Caco-2 (cell line): ENCODE measurements at regions not wholly inside any gene's neighbourhood (a gene's known extent, or its start where the extent isn't known, plus 50 kb on each side); places are given as distances from the start of the nearest gene placed in this dataset.

ENCODE experiments used
- BruUV-seq: library from RNA; stranded (reverse); fragments of 400-500 nt; replicated peaks from 2 replicates; lab custom pipeline; 2021; lab: Mats Ljungman, UMichigan
- CTCF ChIA-PET: fragments of 300-600 bp; sonication (Branson Sonifier 250); formaldehyde crosslinking; loops from one replicate; lab custom pipeline; 2022; ENCODE audit warnings: antibody characterized with exemption; lab: Charles Lee
- POLR2A ChIA-PET: fragments of 300-600 bp; sonication (Branson Sonifier 250); formaldehyde crosslinking; loops from one replicate; lab custom pipeline; 2022; ENCODE audit warnings: antibody characterized with exemption; lab: Charles Lee
- DNase-seq, 2 experiments: peaks; one replicate each; pipeline versions ENCODE4 v3.0.0 to v3.0.0-alpha.2; 2020 to 2022
- H3K27me3 ChIP-seq: replicated peaks from 2 replicates; pipeline ENCODE4 v1.6.0; 2011; ENCODE audit warnings: low read length; ENCODE audit not compliant: control insufficient read depth, insufficient read depth
- H3K36me3 ChIP-seq: 2 replicates; pipeline ENCODE4 v1.5.1; 2011; ENCODE audit warnings: low read length; ENCODE audit not compliant: control insufficient read depth, insufficient read depth
- H3K4me1 ChIP-seq: fragments of 250-450 bp; sonication (Bioruptor Pico); 2 replicates; pipeline ENCODE4 v1.5.1; 2020; ENCODE audit warnings: mild to moderate bottlenecking
- H3K4me3 ChIP-seq: 2 replicates; pipeline ENCODE4 v1.5.1; 2011; ENCODE audit warnings: low read depth, mild to moderate bottlenecking, control low read depth, low read length
- H3K9me3 ChIP-seq: fragments of 250-450 bp; sonication (Bioruptor Pico); 2 replicates; pipeline ENCODE4 v1.5.1; 2020; ENCODE audit warnings: mild to moderate bottlenecking, moderate library complexity
- H3K27ac Mint-ChIP-seq: one replicate; pipeline ENCODE4 v1.8.0; 2022; ENCODE audit warnings: mixed read lengths; ENCODE audit not compliant: unreplicated experiment
- H3K27me3 Mint-ChIP-seq: one replicate; pipeline ENCODE4 v1.8.0; 2022; ENCODE audit warnings: mixed read lengths; ENCODE audit not compliant: insufficient read depth, unreplicated experiment
- H3K36me3 Mint-ChIP-seq: one replicate; pipeline ENCODE4 v1.8.0; 2022; ENCODE audit warnings: mild to moderate bottlenecking, mixed read lengths; ENCODE audit not compliant: insufficient read depth, unreplicated experiment
- H3K4me1 Mint-ChIP-seq: one replicate; pipeline ENCODE4 v1.8.0; 2022; ENCODE audit warnings: low read depth, mixed read lengths; ENCODE audit not compliant: unreplicated experiment
- H3K4me3 Mint-ChIP-seq: one replicate; pipeline ENCODE4 v1.8.0; 2022; ENCODE audit warnings: mild to moderate bottlenecking, moderate library complexity, mixed read lengths; ENCODE audit not compliant: unreplicated experiment
- H3K9me3 Mint-ChIP-seq: one replicate; pipeline ENCODE4 v1.8.0; 2022; ENCODE audit warnings: mixed read lengths; ENCODE audit not compliant: unreplicated experiment
- intact Hi-C: fragments of 100-400 bp; cut with micrococcal nuclease; formaldehyde crosslinking; loops from one replicate; pipeline ENCODE4 v1.10.0; 2022; ENCODE audit not compliant: unreplicated experiment
- TF ChIP-seq, protein P1 (sequence below), 2 experiments: fragments of 200-600 bp in 1 of 2; IDR thresholded peaks; 1 replicate in 1 of 2; 2 replicates in 1 of 2; pipeline versions ENCODE4 v1.5.1 to v1.8.0; 2011 to 2022; ENCODE audit warnings: antibody characterized with exemption in 1 of 2, control low read depth in 1 of 2, inconsistent platforms in 1 of 2, low read depth in 1 of 2, low read length in 1 of 2, mild to moderate bottlenecking in 1 of 2, moderate library complexity in 1 of 2; ENCODE audit not compliant: insufficient read depth in 1 of 2, severe bottlenecking in 1 of 2, unreplicated experiment in 1 of 2

DNA sequence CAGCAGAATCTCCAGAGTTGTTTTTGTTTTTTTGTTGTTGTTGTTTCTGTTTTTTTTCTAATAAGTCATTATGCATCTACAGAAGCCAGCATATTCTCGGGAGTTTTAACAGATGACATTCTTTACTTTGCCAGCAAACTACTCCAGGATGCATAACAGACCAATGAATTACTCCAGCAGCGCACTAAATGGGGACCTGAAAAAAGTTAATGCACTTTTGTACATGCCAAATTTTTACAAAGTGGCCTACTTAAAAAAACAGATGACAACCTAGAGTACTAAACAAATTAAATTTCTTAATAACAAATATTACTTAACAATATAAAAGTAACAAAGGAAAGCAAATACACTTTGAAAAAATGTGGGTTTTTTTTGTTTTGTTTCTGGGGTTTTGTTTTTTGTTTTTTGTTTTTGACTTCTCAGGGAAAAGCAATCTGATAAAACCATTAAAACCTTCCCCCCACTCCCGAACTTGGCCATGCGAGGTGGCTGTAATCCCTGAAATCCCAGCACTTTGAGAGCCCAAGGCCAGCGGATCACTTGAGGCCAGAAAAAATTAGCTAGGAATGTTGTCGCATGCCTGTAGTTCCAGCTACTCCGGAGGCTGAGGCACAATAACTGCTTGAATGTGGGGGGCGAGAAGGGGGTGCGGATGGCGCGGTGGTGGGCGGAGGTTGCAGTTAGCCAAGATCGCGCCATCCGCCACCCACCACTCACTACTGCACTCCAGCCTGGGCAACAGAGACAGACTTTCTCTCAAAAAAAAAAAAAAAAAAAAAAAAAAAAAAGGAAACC lies 352.4 kb downstream of the CETN3 start:
- Mint-ChIP-seq H3K4me1 (peaks cover 13% of the 10 kb centered on the region), H3K9me3 (peaks cover 9% of the 10 kb centered on the region)
- BruUV-seq = no TSS peak

DNA sequence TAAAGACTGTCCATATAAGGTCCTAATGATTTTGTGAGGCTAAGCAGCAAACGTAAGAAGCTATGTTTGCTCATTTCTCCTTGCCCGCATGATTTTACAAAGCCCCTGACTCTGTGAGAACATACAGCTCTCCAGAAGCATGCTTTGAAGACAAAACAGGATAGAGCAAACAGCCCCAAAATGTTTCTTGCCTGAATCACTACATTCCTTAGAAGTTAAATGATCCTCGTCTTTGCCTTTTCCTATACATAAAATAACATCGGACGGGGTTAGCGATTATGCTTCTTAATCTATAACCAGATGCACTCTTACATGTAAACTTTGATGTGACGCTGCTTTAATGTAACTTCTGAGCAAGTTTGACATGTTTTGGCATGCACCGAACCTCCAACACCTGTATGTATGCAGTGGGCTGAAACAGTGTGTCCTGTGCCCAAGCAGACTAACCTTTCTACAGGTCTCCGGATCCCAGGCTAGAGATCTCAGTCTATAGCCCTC lies 353.7 kb downstream of the CETN3 start:
- DNase-seq = peak; percentile 60 to 64

More for the DNA sequence above, 352.4 kb downstream of the CETN3 start:
- H3K27me3 Mint-ChIP-seq = no peaks in the 10 kb centered on the region
- CTCF ChIA-PET = no interaction called here
- H3K9me3 ChIP-seq = no peaks in the 10 kb centered on the region
- POLR2A ChIA-PET = no interaction called here
- DNase-seq = peak in 1 of 2 experiments; percentile 12
- no peaks in the 10 kb centered on the region for H3K27me3 ChIP-seq
- H3K4me3 ChIP-seq = no peak overlapping the region
- H3K27ac Mint-ChIP-seq = peak overlapping the region; percentile 91
- H3K4me1 ChIP-seq = peaks cover 28% of the 10 kb centered on the region
- H3K36me3 Mint-ChIP-seq = peaks cover 5% of the 10 kb centered on the region
- intact Hi-C loops = loop anchor here (1.0 to 5.0 kb wide), 5 partner anchors 36 to 355 kb away; no protein-coding TSS in a partner anchor
- peak overlapping the region; percentile 79 for H3K4me3 Mint-ChIP-seq
- TF ChIP-seq, protein P1, sequence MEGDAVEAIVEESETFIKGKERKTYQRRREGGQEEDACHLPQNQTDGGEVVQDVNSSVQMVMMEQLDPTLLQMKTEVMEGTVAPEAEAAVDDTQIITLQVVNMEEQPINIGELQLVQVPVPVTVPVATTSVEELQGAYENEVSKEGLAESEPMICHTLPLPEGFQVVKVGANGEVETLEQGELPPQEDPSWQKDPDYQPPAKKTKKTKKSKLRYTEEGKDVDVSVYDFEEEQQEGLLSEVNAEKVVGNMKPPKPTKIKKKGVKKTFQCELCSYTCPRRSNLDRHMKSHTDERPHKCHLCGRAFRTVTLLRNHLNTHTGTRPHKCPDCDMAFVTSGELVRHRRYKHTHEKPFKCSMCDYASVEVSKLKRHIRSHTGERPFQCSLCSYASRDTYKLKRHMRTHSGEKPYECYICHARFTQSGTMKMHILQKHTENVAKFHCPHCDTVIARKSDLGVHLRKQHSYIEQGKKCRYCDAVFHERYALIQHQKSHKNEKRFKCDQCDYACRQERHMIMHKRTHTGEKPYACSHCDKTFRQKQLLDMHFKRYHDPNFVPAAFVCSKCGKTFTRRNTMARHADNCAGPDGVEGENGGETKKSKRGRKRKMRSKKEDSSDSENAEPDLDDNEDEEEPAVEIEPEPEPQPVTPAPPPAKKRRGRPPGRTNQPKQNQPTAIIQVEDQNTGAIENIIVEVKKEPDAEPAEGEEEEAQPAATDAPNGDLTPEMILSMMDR (IDR thresholded peaks at IDR 0.05; ENCODE audit: insufficient read depth in 1 of 2, low read depth in 1 of 2, low read length in 1 of 2, severe bottlenecking in 1 of 2, unreplicated experiment in 1 of 2) = no peak
- H3K36me3 ChIP-seq = no peaks in the 10 kb centered on the region

DNA sequence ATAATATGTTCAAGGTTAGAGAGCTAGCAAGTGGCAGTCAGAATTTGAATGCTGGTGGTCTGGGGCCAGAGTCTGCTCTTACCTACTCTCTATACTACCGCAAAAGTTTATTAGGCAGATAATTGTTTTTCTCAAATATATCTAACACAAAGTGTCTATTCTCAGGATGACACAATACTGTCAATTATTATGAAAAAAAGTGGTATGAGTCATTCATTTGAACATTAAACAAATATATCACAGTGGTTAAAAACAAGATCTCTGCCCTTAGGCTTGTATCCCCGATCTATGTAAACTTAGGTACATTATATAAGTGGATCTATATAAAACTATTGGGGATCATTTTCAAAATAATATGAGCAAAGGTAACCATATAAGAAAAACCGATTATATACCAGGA lies 354.9 kb downstream of the CETN3 start:
- BruUV-seq = no TSS peak
- ChIA-PET CTCF (no interaction called here), POLR2A (interaction anchor here (0.6 kb wide), 1 partner anchor 343 kb away, joined by 3 read pairs; no protein-coding TSS in a partner anchor)
- Mint-ChIP-seq H3K9me3 (no peaks in the 10 kb centered on the region), H3K27ac (peak overlapping the region; percentile 91), H3K36me3 (peaks cover 5% of the 10 kb centered on the region), H3K4me3 (no peak overlapping the region), H3K4me1 (peaks cover 5% of the 10 kb centered on the region), H3K27me3 (no peaks in the 10 kb centered on the region)
- no peaks in the 10 kb centered on the region; the same call in 1 of the 2 replicates for H3K9me3 ChIP-seq
- TF ChIP-seq, protein P1 (IDR thresholded peaks at IDR 0.05; ENCODE audit: insufficient read depth in 1 of 2, low read depth in 1 of 2, low read length in 1 of 2, severe bottlenecking in 1 of 2, unreplicated experiment in 1 of 2) = no peak
- no peaks in the 10 kb centered on the region for H3K36me3 ChIP-seq
- H3K4me3 ChIP-seq = no peak overlapping the region
- intact Hi-C loops = loop anchor here (5.0 kb wide), 1 partner anchor 352 kb away; no protein-coding TSS in a partner anchor
- no peak for DNase-seq
- no peaks in the 10 kb centered on the region for H3K27me3 ChIP-seq
- H3K4me1 ChIP-seq = peaks cover 21% of the 10 kb centered on the region

More for the DNA sequence above, 353.7 kb downstream of the CETN3 start:
- H3K4me1 Mint-ChIP-seq = peaks cover 10% of the 10 kb centered on the region
- Histone ChIP-seq H3K36me3 (no peaks in the 10 kb centered on the region), H3K27me3 (no peaks in the 10 kb centered on the region), H3K4me1 (peaks cover 28% of the 10 kb centered on the region), H3K4me3 (peak overlapping the region; percentile 10), H3K9me3 (no peaks in the 10 kb centered on the region; the same call in 1 of the 2 replicates)
- H3K27ac Mint-ChIP-seq = peak overlapping the region; percentile 91
- H3K36me3 Mint-ChIP-seq = peaks cover 5% of the 10 kb centered on the region
- TF ChIP-seq, protein P1 (IDR thresholded peaks at IDR 0.05; ENCODE audit: insufficient read depth in 1 of 2, low read depth in 1 of 2, low read length in 1 of 2, severe bottlenecking in 1 of 2, unreplicated experiment in 1 of 2) = no peak
- H3K9me3 Mint-ChIP-seq = peaks cover 2% of the 10 kb centered on the region
- CTCF ChIA-PET = interaction anchor here (1.0 kb wide), 1 partner anchor 105 kb away, joined by 3 read pairs; no protein-coding TSS in a partner anchor
- POLR2A ChIA-PET = interaction anchor here (0.8 kb wide), 1 partner anchor 135 kb away, joined by 7 read pairs; no protein-coding TSS in a partner anchor
- intact Hi-C loops = loop anchor here (1.0 to 5.0 kb wide), 5 partner anchors 37 to 354 kb away; no protein-coding TSS in a partner anchor
- no TSS peak for BruUV-seq
- no peaks in the 10 kb centered on the region for H3K27me3 Mint-ChIP-seq
- H3K4me3 Mint-ChIP-seq = peak overlapping the region; percentile 79
